ENCODE measurements at regions not wholly inside any gene's neighbourhood (a gene's known extent, or its start where the extent isn't known, plus 50 kb on each side); places are given as distances from the start of the nearest gene placed in this dataset.

- no peak for TF ChIP-seq ZNF274 (IDR thresholded peaks at IDR 0.05; ENCODE audit: low read depth, low read length)
- no peak for TF ChIP-seq YY1 (IDR thresholded peaks at IDR 0.05; ENCODE audit: insufficient read depth, insufficient read length)
- TF ChIP-seq SUZ12 (IDR thresholded peaks at IDR 0.05; ENCODE audit: extremely low read depth, insufficient read depth, insufficient read length), result no peak
These were observed 344.7 kb downstream of the AGTPBP1 start for GRCh38 chr9:85397005-85397404.

Data from NT2/D1 (cell line).